ENCODE measurements at regions not wholly inside any gene's neighbourhood (a gene's known extent, or its start where the extent isn't known, plus 50 kb on each side); places are given as distances from the start of the nearest gene placed in this dataset.

DNA sequence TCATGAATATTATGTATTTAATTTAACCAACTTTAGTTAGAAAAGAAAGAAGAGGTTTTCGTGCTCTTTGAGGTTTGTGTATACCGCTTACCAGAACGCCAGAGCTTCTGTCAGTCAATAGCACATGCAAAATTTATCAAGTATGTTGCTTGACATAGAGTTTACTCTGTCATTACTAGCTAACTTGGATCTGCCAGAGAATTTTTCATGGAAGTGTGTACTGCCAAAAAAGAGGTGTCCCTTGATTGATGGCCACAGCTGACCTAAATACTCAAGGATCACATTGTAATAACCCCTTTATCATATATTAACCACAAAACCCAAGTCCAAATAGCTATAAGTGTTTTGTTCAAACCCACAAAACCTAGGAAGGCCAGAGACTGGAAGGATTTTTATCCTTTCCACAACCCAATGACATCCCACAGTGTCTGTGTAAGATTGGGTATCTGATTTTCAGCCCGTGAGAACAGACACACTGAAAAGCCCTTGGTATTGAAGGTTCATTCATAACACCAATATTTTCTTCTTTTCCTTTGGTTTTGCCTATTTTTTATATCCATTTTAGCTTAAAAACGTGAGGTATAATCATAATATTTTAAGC lies 194.0 kb upstream of the EYA4 start:
- BruUV-seq (replicated peaks), result no TSS peak

DNA sequence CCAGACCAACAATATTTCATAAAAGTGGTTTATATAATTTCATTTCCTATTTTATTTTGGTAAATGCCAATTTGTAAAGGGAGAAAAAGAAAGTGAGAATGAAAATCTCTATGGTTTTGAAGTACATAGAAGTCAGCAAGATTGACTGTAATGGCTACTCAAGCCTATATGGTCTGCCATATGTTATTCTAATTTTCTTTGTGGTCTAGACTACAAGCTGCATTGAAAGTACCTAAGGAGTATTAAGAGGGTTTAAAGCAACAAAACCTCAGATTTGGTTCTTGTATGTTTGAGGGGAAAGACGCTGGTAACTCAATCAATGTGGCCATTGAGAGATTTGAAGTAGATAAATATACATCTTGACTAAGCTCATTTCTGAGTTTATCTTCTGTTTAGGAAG lies 193.5 kb upstream of the EYA4 start:
- intact Hi-C loops (cut with micrococcal nuclease), result no loop called here
- Mint-ChIP-seq H3K36me3 (ENCODE audit: insufficient read depth, unreplicated experiment) (no peaks in the 10 kb centered on the region), H3K9me3 (ENCODE audit: unreplicated experiment) (no peaks in the 10 kb centered on the region), H3K27ac (ENCODE audit: low read depth, unreplicated experiment) (no peak overlapping the region), H3K4me1 (ENCODE audit: insufficient read depth, unreplicated experiment) (no peaks in the 10 kb centered on the region), H3K4me3 (ENCODE audit: unreplicated experiment) (no peak overlapping the region), H3K27me3 (ENCODE audit: insufficient read depth, unreplicated experiment) (peaks cover 69% of the 10 kb centered on the region)
- POLR2A ChIA-PET, result no interaction called here
- TF ChIP-seq, protein P1, sequence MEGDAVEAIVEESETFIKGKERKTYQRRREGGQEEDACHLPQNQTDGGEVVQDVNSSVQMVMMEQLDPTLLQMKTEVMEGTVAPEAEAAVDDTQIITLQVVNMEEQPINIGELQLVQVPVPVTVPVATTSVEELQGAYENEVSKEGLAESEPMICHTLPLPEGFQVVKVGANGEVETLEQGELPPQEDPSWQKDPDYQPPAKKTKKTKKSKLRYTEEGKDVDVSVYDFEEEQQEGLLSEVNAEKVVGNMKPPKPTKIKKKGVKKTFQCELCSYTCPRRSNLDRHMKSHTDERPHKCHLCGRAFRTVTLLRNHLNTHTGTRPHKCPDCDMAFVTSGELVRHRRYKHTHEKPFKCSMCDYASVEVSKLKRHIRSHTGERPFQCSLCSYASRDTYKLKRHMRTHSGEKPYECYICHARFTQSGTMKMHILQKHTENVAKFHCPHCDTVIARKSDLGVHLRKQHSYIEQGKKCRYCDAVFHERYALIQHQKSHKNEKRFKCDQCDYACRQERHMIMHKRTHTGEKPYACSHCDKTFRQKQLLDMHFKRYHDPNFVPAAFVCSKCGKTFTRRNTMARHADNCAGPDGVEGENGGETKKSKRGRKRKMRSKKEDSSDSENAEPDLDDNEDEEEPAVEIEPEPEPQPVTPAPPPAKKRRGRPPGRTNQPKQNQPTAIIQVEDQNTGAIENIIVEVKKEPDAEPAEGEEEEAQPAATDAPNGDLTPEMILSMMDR (IDR thresholded peaks at IDR 0.05; ENCODE audit: unreplicated experiment), result no peak
- no peak for DNase-seq (ENCODE audit: unreplicated experiment)
- CTCF ChIA-PET, result interaction anchor here (0.8 kb wide), 1 partner anchor 43 kb away, joined by 3 read pairs; no protein-coding TSS in a partner anchor
- no TSS peak for BruUV-seq (replicated peaks)

More for the DNA sequence above, 194.0 kb upstream of the EYA4 start:
- TF ChIP-seq, protein P1 (IDR thresholded peaks at IDR 0.05; ENCODE audit: unreplicated experiment), result no peak
- intact Hi-C loops (cut with micrococcal nuclease), result no loop called here
- ChIA-PET POLR2A (interaction anchor here (1.1 kb wide), 1 partner anchor 13 kb away, joined by 6 read pairs; no protein-coding TSS in a partner anchor), CTCF (interaction anchor here (0.5 to 0.8 kb wide), 2 partner anchors 43 to 469 kb away, joined by 3 read pairs; no protein-coding TSS in a partner anchor)
- no peaks in the 10 kb centered on the region for H3K4me1 Mint-ChIP-seq (ENCODE audit: insufficient read depth, unreplicated experiment)
- H3K4me3 Mint-ChIP-seq (ENCODE audit: unreplicated experiment), result no peak overlapping the region
- no peak for DNase-seq (ENCODE audit: unreplicated experiment)
- peaks cover 70% of the 10 kb centered on the region for H3K27me3 Mint-ChIP-seq (ENCODE audit: insufficient read depth, unreplicated experiment)
- no peak overlapping the region for H3K27ac Mint-ChIP-seq (ENCODE audit: low read depth, unreplicated experiment)
- no peaks in the 10 kb centered on the region for H3K9me3 Mint-ChIP-seq (ENCODE audit: unreplicated experiment)
- no peaks in the 10 kb centered on the region for H3K36me3 Mint-ChIP-seq (ENCODE audit: insufficient read depth, unreplicated experiment)

DNA sequence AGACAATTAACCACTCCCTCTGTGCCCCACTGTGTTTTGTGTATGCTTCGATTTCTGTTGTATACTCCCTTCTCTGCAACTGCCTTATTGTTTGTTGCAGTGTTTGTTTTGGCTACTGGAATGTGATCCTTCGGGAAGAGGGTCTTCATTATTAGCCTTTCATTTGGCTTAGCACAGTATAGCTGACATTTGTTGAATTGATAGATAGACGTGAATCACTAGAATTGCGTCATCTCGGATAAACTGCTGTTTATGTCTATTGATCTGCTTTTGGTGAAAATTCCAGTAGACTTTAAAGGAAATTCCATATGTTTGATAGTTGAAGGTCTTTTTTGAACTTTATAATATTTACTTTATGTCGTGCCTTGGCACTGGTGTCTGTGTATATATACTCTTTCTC lies 189.9 kb upstream of the EYA4 start:
- Mint-ChIP-seq H3K27ac (ENCODE audit: low read depth, unreplicated experiment) (no peak overlapping the region), H3K27me3 (ENCODE audit: insufficient read depth, unreplicated experiment) (peaks cover 81% of the 10 kb centered on the region), H3K36me3 (ENCODE audit: insufficient read depth, unreplicated experiment) (no peaks in the 10 kb centered on the region), H3K9me3 (ENCODE audit: unreplicated experiment) (no peaks in the 10 kb centered on the region), H3K4me1 (ENCODE audit: insufficient read depth, unreplicated experiment) (no peaks in the 10 kb centered on the region), H3K4me3 (ENCODE audit: unreplicated experiment) (no peak overlapping the region)
- ChIA-PET CTCF (interaction anchor here (0.7 kb wide), 1 partner anchor 39 kb away, joined by 4 read pairs; no protein-coding TSS in a partner anchor), POLR2A (no interaction called here)
- DNase-seq (ENCODE audit: unreplicated experiment), result no peak
- BruUV-seq (replicated peaks), result no TSS peak
- intact Hi-C loops (cut with micrococcal nuclease), result no loop called here
- TF ChIP-seq, protein P1 (IDR thresholded peaks at IDR 0.05; ENCODE audit: unreplicated experiment), result no peak

DNA sequence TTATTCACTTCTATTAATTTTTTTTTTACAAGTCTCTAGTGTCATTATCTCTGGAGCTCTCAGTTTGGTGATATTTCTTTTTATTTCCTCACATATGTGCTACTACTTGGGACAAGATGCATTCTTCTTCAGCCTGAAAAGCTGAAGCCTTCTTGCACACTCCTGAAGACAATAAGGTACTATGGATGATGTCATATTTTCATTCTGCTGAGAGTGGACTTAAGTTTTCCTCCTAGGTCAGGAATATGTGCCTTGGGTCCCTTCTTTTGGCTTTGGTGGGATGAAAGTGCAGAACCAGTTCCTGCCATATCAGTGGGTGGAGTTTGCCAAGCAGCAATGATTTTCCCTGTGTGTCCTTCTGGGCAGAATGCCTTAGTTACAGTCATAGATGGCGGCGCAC lies 188.7 kb upstream of the EYA4 start:
- Mint-ChIP-seq H3K36me3 (ENCODE audit: insufficient read depth, unreplicated experiment) (no peaks in the 10 kb centered on the region), H3K27me3 (ENCODE audit: insufficient read depth, unreplicated experiment) (peaks cover 81% of the 10 kb centered on the region), H3K27ac (ENCODE audit: low read depth, unreplicated experiment) (no peak overlapping the region), H3K4me3 (ENCODE audit: unreplicated experiment) (no peak overlapping the region), H3K9me3 (ENCODE audit: unreplicated experiment) (no peaks in the 10 kb centered on the region), H3K4me1 (ENCODE audit: insufficient read depth, unreplicated experiment) (no peaks in the 10 kb centered on the region)
- ChIA-PET POLR2A (no interaction called here), CTCF (interaction anchor here (0.8 kb wide), 1 partner anchor 12 kb away, joined by 3 read pairs; no protein-coding TSS in a partner anchor)
- TF ChIP-seq, protein P1 (IDR thresholded peaks at IDR 0.05; ENCODE audit: unreplicated experiment), result no peak
- no TSS peak for BruUV-seq (replicated peaks)
- DNase-seq (ENCODE audit: unreplicated experiment), result no peak
- intact Hi-C loops (cut with micrococcal nuclease), result no loop called here

All from MCF 10A (cell line).